Neuronal stem cell (in vitro differentiated cells): ENCODE measurements at regions not wholly inside any gene's neighbourhood (a gene's known extent, or its start where the extent isn't known, plus 50 kb on each side); places are given as distances from the start of the nearest gene placed in this dataset.

Experiments
- DNase-seq: peaks from one replicate; pipeline ENCODE4 v3.0.0-alpha.2; 2013; ENCODE audit warnings: low spot score
- H2AFZ ChIP-seq: one replicate; pipeline ENCODE4 v1.6.1; 2013; ENCODE audit warnings: mild to moderate bottlenecking, low read length, inconsistent platforms
- H2AK5ac ChIP-seq: 2 replicates; pipeline ENCODE4 v1.6.1; 2013; ENCODE audit warnings: low read depth, mild to moderate bottlenecking, inconsistent platforms, low read length, moderate library complexity, mixed read lengths
- H2BK120ac ChIP-seq: 2 replicates; pipeline ENCODE4 v1.6.1; 2013; ENCODE audit warnings: low read depth, mild to moderate bottlenecking, inconsistent platforms, low read length, moderate library complexity, mixed read lengths
- H2BK12ac ChIP-seq: one replicate; pipeline ENCODE4 v1.6.1; 2013; ENCODE audit warnings: low read length, inconsistent platforms
- H2BK15ac ChIP-seq: 2 replicates; pipeline ENCODE4 v1.6.1; 2013; ENCODE audit warnings: mild to moderate bottlenecking, low read length, inconsistent platforms, mixed read lengths
- H2BK5ac ChIP-seq: one replicate; pipeline ENCODE4 v1.6.1; 2013; ENCODE audit warnings: inconsistent platforms, mild to moderate bottlenecking, low read length, moderate library complexity
- H3K14ac ChIP-seq: one replicate; pipeline ENCODE4 v1.6.1; 2013; ENCODE audit warnings: low read length, inconsistent platforms
- H3K18ac ChIP-seq: 2 replicates; pipeline ENCODE4 v1.6.1; 2013; ENCODE audit warnings: low read length, inconsistent platforms
- H3K23ac ChIP-seq: 2 replicates; pipeline ENCODE4 v1.6.1; 2013; ENCODE audit warnings: low read depth, mild to moderate bottlenecking, mixed read lengths, low read length, inconsistent platforms; ENCODE audit not compliant: poor library complexity
- H3K27ac ChIP-seq: replicated peaks from 3 replicates; pipeline ENCODE4 v1.5.1; 2013; ENCODE audit warnings: low read length, inconsistent platforms
- H3K27me3 ChIP-seq, 3 experiments: 2 replicates each; pipeline ENCODE4 v1.6.1; 2013; ENCODE audit warnings: low read length in 3 of 3, mild to moderate bottlenecking in 2 of 3, inconsistent platforms in 1 of 3, low read depth in 1 of 3, mixed read lengths in 1 of 3, moderate library complexity in 1 of 3; ENCODE audit not compliant: control insufficient read depth in 3 of 3, insufficient read depth in 3 of 3
- H3K36me3 ChIP-seq, 2 donors: replicated peaks in 1 of 2; 2 replicates each; pipeline ENCODE4 v1.6.1; 2013; ENCODE audit warnings: low read length in 2 of 2; ENCODE audit not compliant: control insufficient read depth in 2 of 2, insufficient read depth in 2 of 2
- H3K4ac ChIP-seq: 2 replicates; pipeline ENCODE4 v1.6.1; 2013; ENCODE audit warnings: inconsistent platforms, mild to moderate bottlenecking, low read length, moderate library complexity
- H3K4me1 ChIP-seq, 2 donors: 1 replicate in 1 of 2; 2 replicates in 1 of 2; pipeline ENCODE4 v1.6.1; 2013; ENCODE audit warnings: low read length in 2 of 2, low read depth in 1 of 2; ENCODE audit not compliant: control insufficient read depth in 2 of 2, insufficient read depth in 1 of 2
- H3K4me2 ChIP-seq: one replicate; pipeline ENCODE4 v1.6.1; 2013; ENCODE audit warnings: mild to moderate bottlenecking, low read length, inconsistent platforms; ENCODE audit not compliant: insufficient read depth, poor library complexity, severe bottlenecking
- H3K4me3 ChIP-seq, 2 donors: 2 replicates each; pipeline ENCODE4 v1.5.1; 2013; ENCODE audit warnings: low read length in 2 of 2, mild to moderate bottlenecking in 2 of 2, inconsistent platforms in 1 of 2, moderate library complexity in 1 of 2
- H3K79me1 ChIP-seq: one replicate; pipeline ENCODE4 v1.6.1; 2013; ENCODE audit warnings: low read depth, mild to moderate bottlenecking, inconsistent platforms, low read length, moderate library complexity
- H3K9ac ChIP-seq: one replicate; pipeline ENCODE4 v1.6.1; 2013; ENCODE audit warnings: mild to moderate bottlenecking, low read depth, low read length, inconsistent platforms; ENCODE audit not compliant: poor library complexity
- H3K9me3 ChIP-seq, 2 donors: replicated peaks in 1 of 2; 2 replicates each; pipeline versions ENCODE3 to v1.6.1; 2013; ENCODE audit warnings: low read length in 2 of 2, mild to moderate bottlenecking in 2 of 2, inconsistent platforms in 1 of 2, low read depth in 1 of 2, mixed read lengths in 1 of 2, moderate library complexity in 1 of 2; ENCODE audit not compliant: control insufficient read depth in 2 of 2, insufficient read depth in 1 of 2
- H4K8ac ChIP-seq: one replicate; pipeline ENCODE4 v1.6.1; 2013; ENCODE audit warnings: low read depth, mild to moderate bottlenecking, inconsistent platforms, low read length, moderate library complexity
- H4K91ac ChIP-seq: one replicate; pipeline ENCODE4 v1.6.1; 2013; ENCODE audit warnings: low read length, low read depth, mild to moderate bottlenecking, inconsistent platforms; ENCODE audit not compliant: poor library complexity
- WGBS, 2 donors: extraction: QIAGEN DNeasy Blood & Tissue Kit; methylation state at CpG; one replicate each; pipeline ENCODE4 v1.1.7; 2013; ENCODE audit warnings: missing lambda C conversion rate in 2 of 2, mixed read lengths in 1 of 2; ENCODE audit not compliant: insufficient read length in 2 of 2, insufficient replicate concordance in 1 of 2; ENCODE audit errors: extremely low coverage in 2 of 2; 5-methylcytosine and 5-hydroxymethylcytosine counted together

- H3K9ac ChIP-seq, result no peak overlapping the region
- H3K4me1 ChIP-seq, result peaks cover 0 to 2% of the 10 kb centered on the region in 2 donors
- peak overlapping the region; percentile 32 for H3K23ac ChIP-seq
- H3K27me3 ChIP-seq, result peaks cover 3 to 7% (median 4%) of the 10 kb centered on the region in 3 experiments
- H3K4ac ChIP-seq, result no peak overlapping the region
- no peak overlapping the region for H2BK120ac ChIP-seq
- H3K4me3 ChIP-seq, result no peak overlapping the region
- no peak overlapping the region for H3K27ac ChIP-seq
- H2AFZ ChIP-seq, result no peak overlapping the region
- H3K18ac ChIP-seq, result no peak overlapping the region
- no peak overlapping the region for H2BK12ac ChIP-seq
- no CpG with 5 or more reads among the region's 19 CpGs for WGBS, 2 donors
- H3K36me3 ChIP-seq, result no peaks in the 10 kb centered on the region
- H3K9me3 ChIP-seq, result peaks cover 0 to 8% of the 10 kb centered on the region in 2 donors
- no peak overlapping the region for H3K4me2 ChIP-seq
- no peak overlapping the region for H4K8ac ChIP-seq
- no peak overlapping the region for H2BK5ac ChIP-seq
- H3K79me1 ChIP-seq, result no peaks in the 10 kb centered on the region
- no peak for DNase-seq
- H4K91ac ChIP-seq, result no peak overlapping the region
- no peak overlapping the region for H3K14ac ChIP-seq
- no peak overlapping the region for H2BK15ac ChIP-seq
- H2AK5ac ChIP-seq, result no peak overlapping the region
These were observed 244.7 kb downstream of the NDUFA10 start for GRCh38 chr2:239780236-239780994.

GRCh38 chr2:239779584-239779983, 245.6 kb downstream of the NDUFA10 start:
- H4K8ac ChIP-seq, result no peak overlapping the region
- H4K91ac ChIP-seq, result no peak overlapping the region
- H3K14ac ChIP-seq, result no peak overlapping the region
- peak overlapping the region; percentile 34 for H3K18ac ChIP-seq
- no peak overlapping the region for H3K23ac ChIP-seq
- DNase-seq, result no peak
- H2BK12ac ChIP-seq, result no peak overlapping the region
- no peaks in the 10 kb centered on the region for H3K36me3 ChIP-seq
- no peak overlapping the region for H3K4ac ChIP-seq
- no peaks in the 10 kb centered on the region for H3K79me1 ChIP-seq
- peaks cover 0 to 8% of the 10 kb centered on the region in 2 donors for H3K9me3 ChIP-seq
- H3K4me1 ChIP-seq, result peaks cover 0 to 2% of the 10 kb centered on the region in 2 donors
- H3K4me2 ChIP-seq, result no peak overlapping the region
- WGBS, 2 donors, result no CpG with 5 or more reads among the region's 10 CpGs
- H3K27me3 ChIP-seq, result peaks cover 3 to 12% (median 7%) of the 10 kb centered on the region in 3 experiments
- H2BK5ac ChIP-seq, result no peak overlapping the region
- no peak overlapping the region for H2BK15ac ChIP-seq
- H2AFZ ChIP-seq, result no peak overlapping the region
- H3K4me3 ChIP-seq, result peak overlapping the region in 1 of 2 donors; percentile 36
- no peak overlapping the region for H2BK120ac ChIP-seq
- no peak overlapping the region for H3K9ac ChIP-seq
- H2AK5ac ChIP-seq, result no peak overlapping the region
- H3K27ac ChIP-seq, result no peak overlapping the region

GRCh38 chr2:239778861-239779558, 246.1 kb downstream of the NDUFA10 start:
- no peak overlapping the region for H3K4ac ChIP-seq
- no peak overlapping the region for H3K4me3 ChIP-seq
- no peak overlapping the region for H3K9ac ChIP-seq
- no peak overlapping the region for H2BK120ac ChIP-seq
- H3K27me3 ChIP-seq, result peaks cover 3 to 12% (median 7%) of the 10 kb centered on the region in 3 experiments
- no peak overlapping the region for H2BK5ac ChIP-seq
- WGBS, 2 donors, result no CpG with 5 or more reads among the region's 13 CpGs
- peaks cover 0 to 2% of the 10 kb centered on the region in 2 donors for H3K4me1 ChIP-seq
- no peak overlapping the region for H3K27ac ChIP-seq
- no peak overlapping the region for H2AFZ ChIP-seq
- no peak overlapping the region for H3K14ac ChIP-seq
- peak overlapping the region; percentile 41 for H3K18ac ChIP-seq
- H3K23ac ChIP-seq, result peak overlapping the region; percentile 47
- no peak overlapping the region for H2BK12ac ChIP-seq
- H4K91ac ChIP-seq, result no peak overlapping the region
- no peaks in the 10 kb centered on the region for H3K79me1 ChIP-seq
- peak overlapping the region; percentile 23 for H2BK15ac ChIP-seq
- no peak overlapping the region for H3K4me2 ChIP-seq
- peak overlapping the region; percentile 1 for H2AK5ac ChIP-seq
- peaks cover 0 to 8% of the 10 kb centered on the region in 2 donors for H3K9me3 ChIP-seq
- no peaks in the 10 kb centered on the region for H3K36me3 ChIP-seq
- H4K8ac ChIP-seq, result no peak overlapping the region
- DNase-seq, result no peak
